GM12872 (cell line): ENCODE measurements at regions not wholly inside any gene's neighbourhood (a gene's known extent, or its start where the extent isn't known, plus 50 kb on each side); places are given as distances from the start of the nearest gene placed in this dataset.

Experiments
- TF ChIP-seq, protein P1 (sequence below): IDR thresholded peaks from 3 replicates; pipeline ENCODE4 v1.5.1; 2011; ENCODE audit warnings: low read depth, mild to moderate bottlenecking, low read length, moderate library complexity; ENCODE audit not compliant: insufficient read depth

DNA sequence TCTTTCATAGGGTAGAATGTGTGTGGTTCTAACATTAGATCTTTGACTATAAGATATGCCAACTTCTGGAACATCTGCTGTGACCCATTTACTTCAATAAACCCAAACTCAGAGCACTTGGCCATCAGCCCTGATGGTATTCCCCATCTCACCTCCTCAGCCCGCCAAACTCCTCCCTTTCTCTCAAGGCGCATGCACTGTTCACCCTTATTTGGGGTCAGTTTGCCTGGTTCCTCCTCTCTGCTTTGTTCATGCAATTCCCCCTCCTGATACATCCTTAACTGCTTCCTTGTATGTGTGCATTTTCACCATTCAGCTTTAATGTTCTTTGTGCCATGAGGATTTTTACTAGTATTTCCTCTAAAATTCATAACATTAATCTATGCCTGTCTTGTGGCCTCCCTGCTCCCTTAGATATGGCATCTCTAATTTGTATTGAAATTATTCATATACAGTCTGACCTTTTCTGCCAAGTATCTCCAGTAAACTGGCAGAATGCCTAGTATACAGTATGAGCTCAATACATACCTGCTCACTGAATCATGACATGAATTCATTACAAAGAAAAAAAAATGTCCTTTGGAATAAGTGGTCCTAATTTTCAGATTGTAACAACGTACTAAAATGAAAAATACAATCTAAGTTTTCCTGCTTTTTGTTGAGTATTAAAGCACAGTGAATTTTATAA lies 336.8 kb upstream of the IGFBP3 start:
- TF ChIP-seq, protein P1, sequence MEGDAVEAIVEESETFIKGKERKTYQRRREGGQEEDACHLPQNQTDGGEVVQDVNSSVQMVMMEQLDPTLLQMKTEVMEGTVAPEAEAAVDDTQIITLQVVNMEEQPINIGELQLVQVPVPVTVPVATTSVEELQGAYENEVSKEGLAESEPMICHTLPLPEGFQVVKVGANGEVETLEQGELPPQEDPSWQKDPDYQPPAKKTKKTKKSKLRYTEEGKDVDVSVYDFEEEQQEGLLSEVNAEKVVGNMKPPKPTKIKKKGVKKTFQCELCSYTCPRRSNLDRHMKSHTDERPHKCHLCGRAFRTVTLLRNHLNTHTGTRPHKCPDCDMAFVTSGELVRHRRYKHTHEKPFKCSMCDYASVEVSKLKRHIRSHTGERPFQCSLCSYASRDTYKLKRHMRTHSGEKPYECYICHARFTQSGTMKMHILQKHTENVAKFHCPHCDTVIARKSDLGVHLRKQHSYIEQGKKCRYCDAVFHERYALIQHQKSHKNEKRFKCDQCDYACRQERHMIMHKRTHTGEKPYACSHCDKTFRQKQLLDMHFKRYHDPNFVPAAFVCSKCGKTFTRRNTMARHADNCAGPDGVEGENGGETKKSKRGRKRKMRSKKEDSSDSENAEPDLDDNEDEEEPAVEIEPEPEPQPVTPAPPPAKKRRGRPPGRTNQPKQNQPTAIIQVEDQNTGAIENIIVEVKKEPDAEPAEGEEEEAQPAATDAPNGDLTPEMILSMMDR, result no peak

DNA sequence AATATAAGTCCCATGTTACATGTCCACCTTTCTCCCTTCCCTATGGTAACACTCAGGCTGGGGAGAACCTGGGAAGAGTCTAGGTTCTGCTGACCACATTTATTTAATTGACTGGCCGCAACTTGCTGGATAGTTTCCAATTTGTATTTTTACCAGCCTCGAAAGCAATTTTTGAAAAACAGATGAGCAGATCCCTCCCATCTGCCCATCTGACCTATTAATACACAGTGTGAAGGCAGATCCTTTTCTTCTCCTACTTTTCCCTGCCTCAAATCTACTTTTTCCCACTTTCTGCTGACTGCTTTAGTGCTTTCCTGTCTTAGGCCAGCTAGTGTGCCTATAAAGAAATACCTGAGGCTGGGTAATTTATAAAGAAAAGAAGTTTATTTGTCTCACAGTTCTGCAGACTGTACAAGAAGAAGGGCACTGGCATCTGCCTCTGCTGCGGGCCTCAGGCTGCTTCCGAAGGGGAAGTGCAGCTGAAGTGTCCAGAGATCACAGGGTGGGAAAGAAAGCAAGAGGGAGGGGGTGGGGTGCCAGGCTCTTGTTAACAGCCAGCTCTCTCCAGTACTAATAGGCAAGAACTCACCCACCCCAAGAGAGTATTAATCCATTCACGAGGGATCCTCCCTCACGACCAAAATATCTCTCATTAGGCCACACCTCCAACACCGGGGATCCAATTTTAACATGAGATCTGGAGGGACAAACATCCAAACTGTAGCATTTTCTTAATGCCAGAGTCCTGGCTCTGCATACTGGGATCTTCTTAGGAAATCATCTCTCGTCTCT lies 336.0 kb upstream of the IGFBP3 start:
- TF ChIP-seq, protein P1, result no peak

DNA sequence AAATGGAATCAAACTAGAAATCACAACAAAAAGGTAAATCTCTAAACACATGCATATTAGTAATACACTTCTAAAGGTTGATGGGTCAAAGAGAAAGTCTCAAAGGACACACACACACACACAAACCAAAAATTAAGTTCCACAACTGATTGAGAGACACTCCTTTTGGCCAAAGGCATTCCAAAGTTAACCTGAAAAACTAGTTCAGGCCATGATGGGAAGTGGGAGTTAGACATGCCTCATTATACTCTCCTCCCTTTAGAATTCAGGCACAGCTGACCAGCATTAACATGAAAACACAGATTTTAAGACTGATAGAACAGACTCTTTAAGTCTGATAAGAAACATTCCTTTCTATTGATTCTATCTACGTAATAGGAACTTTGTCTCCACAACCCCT lies 332.4 kb upstream of the IGFBP3 start:
- TF ChIP-seq, protein P1, result no peak

DNA sequence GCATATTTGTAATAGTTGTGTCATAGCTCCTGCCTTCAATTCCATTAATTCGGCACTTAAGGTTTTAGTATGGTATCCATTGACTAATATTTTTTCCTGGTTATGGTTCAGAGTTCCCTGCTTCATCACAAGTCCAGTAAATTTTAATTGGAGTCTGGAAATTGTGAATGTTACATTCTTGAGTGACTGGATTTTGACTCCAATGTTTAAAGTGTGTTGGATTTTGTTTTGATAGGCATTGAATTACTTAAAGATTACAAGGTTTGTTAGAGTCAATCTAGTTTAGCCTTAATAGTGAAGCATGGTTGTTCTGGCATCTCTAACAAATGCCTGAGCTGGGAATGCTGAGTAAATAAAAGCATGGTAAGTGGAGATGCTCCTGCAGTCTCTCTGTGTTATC lies 326.6 kb upstream of the IGFBP3 start:
- TF ChIP-seq, protein P1, result no peak

DNA sequence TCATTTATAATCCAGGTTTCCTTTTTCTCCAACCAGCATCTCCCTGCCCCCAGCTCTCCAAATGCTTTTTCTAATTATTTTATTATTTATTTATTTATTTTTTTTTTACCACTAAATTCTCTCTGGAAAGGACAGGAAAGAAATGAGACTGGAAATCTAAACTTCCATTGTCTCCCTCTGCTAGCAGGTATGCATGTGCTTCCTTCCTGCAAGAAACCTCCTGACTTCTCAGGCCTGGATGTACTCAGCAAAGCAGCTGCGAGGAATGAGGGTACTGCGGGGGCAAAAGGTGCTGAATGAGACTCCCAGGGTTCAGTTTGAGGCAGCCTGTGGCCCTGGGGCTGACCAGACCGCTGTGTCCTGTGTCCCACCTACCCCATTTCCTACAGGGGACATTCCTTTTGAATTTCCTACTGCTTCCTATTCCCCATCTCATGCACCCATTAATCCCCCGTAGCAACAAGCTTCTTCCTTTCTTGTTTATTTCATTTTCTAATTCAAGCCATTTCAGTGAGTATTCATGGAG lies 324.6 kb upstream of the IGFBP3 start:
- TF ChIP-seq, protein P1, result no peak

DNA sequence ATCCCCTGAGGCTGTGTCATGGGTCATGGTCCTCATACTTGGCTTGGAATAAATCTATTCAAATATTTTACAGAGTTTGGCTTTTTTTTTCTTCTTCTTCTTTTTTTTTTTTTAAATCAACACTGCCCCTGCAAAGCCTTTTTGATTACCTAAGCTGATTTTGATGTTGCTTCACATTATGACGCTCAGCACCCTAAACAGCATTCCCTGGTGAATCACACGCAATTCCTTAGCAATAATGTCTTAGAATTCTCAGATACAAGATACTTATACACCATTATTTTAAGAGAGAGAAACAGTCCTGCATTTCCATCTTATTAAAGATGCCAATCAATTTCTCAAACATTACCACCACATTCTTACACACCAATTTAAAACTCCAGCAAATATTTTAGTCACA lies 323.7 kb upstream of the IGFBP3 start:
- TF ChIP-seq, protein P1, result no peak

DNA sequence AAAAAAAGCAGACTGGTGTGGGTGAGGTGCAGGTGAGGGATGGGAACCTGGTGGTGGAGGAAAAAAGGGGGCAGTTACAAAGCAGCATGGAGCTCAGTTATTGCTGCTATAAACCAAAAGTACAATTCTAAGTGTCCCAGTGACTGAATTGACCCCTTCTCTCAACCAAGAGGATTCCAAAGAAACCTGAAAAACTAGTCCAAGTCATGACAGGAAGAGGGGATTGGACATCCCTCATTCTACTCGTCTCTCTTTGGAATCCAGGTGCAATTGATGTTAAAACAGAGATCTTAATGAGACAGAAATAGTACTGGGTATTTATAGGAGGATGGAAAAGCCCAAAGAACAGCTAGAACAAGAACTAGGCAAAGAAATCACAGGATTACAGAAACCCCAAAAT lies 322.3 kb upstream of the IGFBP3 start:
- TF ChIP-seq, protein P1, result no peak
